ENCODE measurements at regions not wholly inside any gene's neighbourhood (a gene's known extent, or its start where the extent isn't known, plus 50 kb on each side); places are given as distances from the start of the nearest gene placed in this dataset.

DNA sequence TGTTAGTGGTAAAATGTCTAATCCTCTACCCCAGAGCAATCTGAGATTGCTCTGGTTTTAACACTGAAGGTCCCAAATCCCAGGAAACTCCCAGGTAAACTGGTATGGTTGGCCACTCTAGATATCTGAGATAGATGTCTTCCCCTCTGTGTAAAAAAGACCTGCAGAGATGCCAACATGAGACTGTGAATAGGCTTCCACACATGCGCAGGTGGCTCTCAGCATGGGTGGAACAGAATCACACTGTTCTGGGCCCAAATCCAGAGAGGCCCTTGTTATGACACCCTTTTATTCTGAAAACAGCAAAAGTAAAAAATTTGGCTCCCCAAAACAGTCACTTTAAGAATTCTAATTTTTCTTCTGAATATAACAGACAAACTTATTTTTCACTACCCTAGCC is 88.7 kb upstream of the BMP5 start:
- no peak overlapping the region for H2AFZ ChIP-seq (ENCODE audit: low read length)
- no peak overlapping the region for H3K23ac ChIP-seq (ENCODE audit: insufficient read length)
- H3K9ac ChIP-seq (replicated peaks in 1 of 4; ENCODE audit: extremely low read depth in 1 of 4, low read depth in 3 of 4, low read length in 3 of 4), result no peak overlapping the region
- H4K5ac ChIP-seq (ENCODE audit: insufficient read length, low read depth, low read length), result no peak overlapping the region
- H3K9me3 ChIP-seq (ENCODE audit: insufficient read depth in 2 of 2, low read depth in 1 of 2, low read length in 1 of 2), result no peaks in the 10 kb centered on the region; a peak in 1 of 4 replicates
- ChIA-PET CTCF (ENCODE audit: partially characterized antibody) (interaction anchor here (0.6 to 3.5 kb wide), 9 partner anchors 9 to 353 kb away, joined by 3 to 26 read pairs (median 4); no protein-coding TSS in a partner anchor), POLR2A (ENCODE audit: partially characterized antibody) (no interaction called here)
- no peak overlapping the region for H4K91ac ChIP-seq (replicated peaks; ENCODE audit: insufficient read length, low read length)
- H3K56ac ChIP-seq (replicated peaks; ENCODE audit: insufficient read length, low read depth, low read length), result no peak overlapping the region
- H4K8ac ChIP-seq (ENCODE audit: extremely low read depth, insufficient read depth, low read length), result no peak overlapping the region
- H2BK20ac ChIP-seq (ENCODE audit: low read length), result no peak overlapping the region
- H2BK15ac ChIP-seq (ENCODE audit: low read length), result no peak overlapping the region
- no peak overlapping the region for H3K4me3 ChIP-seq (ENCODE audit: extremely low read depth in 1 of 4, insufficient read depth in 2 of 4, low read depth in 3 of 4, low read length in 4 of 4)
- H3K79me1 ChIP-seq (ENCODE audit: low read depth, low read length), result no peaks in the 10 kb centered on the region
- H3K4ac ChIP-seq (replicated peaks; ENCODE audit: insufficient read length, low read depth, low read length), result no peak overlapping the region
- WGBS, 2 experiments (ENCODE audit: extremely low coverage in 1 of 2, insufficient coverage in 1 of 2, insufficient read length in 1 of 2, insufficient replicate concordance in 2 of 2, low coverage in 1 of 2, low lambda C conversion rate in 2 of 2, missing lambda C conversion rate in 1 of 2), result 90% methylated on average over 1 of the region's 1 CpG; no CpG with 5 or more reads in 1 of the 2 experiments
- no peak overlapping the region for H3K4me2 ChIP-seq (ENCODE audit: insufficient read depth in 1 of 2, low read depth in 2 of 2, low read length in 2 of 2)
- H2AK5ac ChIP-seq (ENCODE audit: low read depth, low read length), result no peak overlapping the region
- no peak overlapping the region for H2BK120ac ChIP-seq (replicated peaks; ENCODE audit: low read depth, low read length)
- no peaks in the 10 kb centered on the region for H3K23me2 ChIP-seq (ENCODE audit: low read depth, low read length)
- TF ChIP-seq SUZ12 (IDR thresholded peaks at IDR 0.05; ENCODE audit: low read length) (no peak), FOSL1 (IDR thresholded peaks at IDR 0.05; ENCODE audit: insufficient read depth, low read depth, low read length) (no peak)
- H3K18ac ChIP-seq (ENCODE audit: extremely low read depth, low read length), result no peak overlapping the region
- no peaks in the 10 kb centered on the region for H3K27me3 ChIP-seq (replicated peaks in 1 of 4; ENCODE audit: control insufficient read depth in 3 of 4, extremely low read depth in 1 of 4, insufficient read depth in 3 of 4, low read length in 3 of 4)
- H3K14ac ChIP-seq (ENCODE audit: insufficient read length), result no peak overlapping the region
- H3K36me3 ChIP-seq (ENCODE audit: control insufficient read depth in 2 of 4, insufficient read depth in 4 of 4, low read length in 3 of 4), result no peaks in the 10 kb centered on the region
- no peaks in the 10 kb centered on the region for H4K20me1 ChIP-seq (replicated peaks in 1 of 2; ENCODE audit: control insufficient read depth in 1 of 2, insufficient read depth in 2 of 2, low read length in 2 of 2)
- H2BK12ac ChIP-seq (ENCODE audit: low read depth, low read length), result no peak overlapping the region
- H2BK5ac ChIP-seq (ENCODE audit: low read depth, low read length), result no peak overlapping the region
- FAIRE-seq, result no peak
- H3K79me2 ChIP-seq (ENCODE audit: control insufficient read depth in 1 of 2, insufficient read depth in 2 of 2, low read length in 2 of 2), result no peaks in the 10 kb centered on the region
- no peak for DNase-seq (ENCODE audit: low read depth in 1 of 2, low spot score in 2 of 2)
- H3K27ac ChIP-seq (ENCODE audit: low read depth, low read length), result no peak overlapping the region
- H3K4me1 ChIP-seq (replicated peaks in 1 of 4; ENCODE audit: control insufficient read depth in 3 of 4, insufficient read depth in 4 of 4, low read length in 3 of 4), result no peaks in the 10 kb centered on the region
